HuH-7.5 (cell line): ENCODE measurements at regions not wholly inside any gene's neighbourhood (a gene's known extent, or its start where the extent isn't known, plus 50 kb on each side); places are given as distances from the start of the nearest gene placed in this dataset.

Source experiments
- DNase-seq: peaks from one replicate; pipeline ENCODE4 v3.0.0; 2011; ENCODE audit warnings: low spot score

DNA sequence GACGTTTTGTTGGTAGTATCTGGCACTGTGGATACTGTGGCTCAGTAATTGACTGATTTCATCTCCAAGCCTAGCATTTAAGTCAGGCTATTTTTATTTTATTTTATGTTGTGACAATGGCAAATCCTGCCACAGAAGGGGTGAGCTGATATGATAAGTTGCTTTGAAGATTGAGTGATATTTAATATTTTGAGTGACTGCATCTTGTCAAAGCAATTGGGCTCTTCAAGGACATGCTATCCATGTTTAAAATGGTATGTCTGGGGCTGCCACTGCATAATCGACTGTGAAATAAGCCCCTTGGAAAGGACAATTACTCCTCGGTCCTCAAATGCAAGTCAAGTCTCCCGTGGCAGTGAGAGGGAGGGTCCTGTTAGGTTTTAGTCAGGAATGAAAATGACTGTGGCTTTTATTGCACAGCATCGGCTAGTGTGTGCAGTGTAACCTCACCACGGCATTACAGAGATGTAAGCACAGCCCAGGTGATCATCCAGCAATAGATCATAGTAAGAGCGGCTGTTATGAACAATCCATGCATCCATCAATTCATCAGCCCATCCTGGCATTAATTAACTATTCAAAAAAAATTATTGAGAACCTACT is 178.2 kb downstream of the GBA3 start:
- no peak for DNase-seq

DNA sequence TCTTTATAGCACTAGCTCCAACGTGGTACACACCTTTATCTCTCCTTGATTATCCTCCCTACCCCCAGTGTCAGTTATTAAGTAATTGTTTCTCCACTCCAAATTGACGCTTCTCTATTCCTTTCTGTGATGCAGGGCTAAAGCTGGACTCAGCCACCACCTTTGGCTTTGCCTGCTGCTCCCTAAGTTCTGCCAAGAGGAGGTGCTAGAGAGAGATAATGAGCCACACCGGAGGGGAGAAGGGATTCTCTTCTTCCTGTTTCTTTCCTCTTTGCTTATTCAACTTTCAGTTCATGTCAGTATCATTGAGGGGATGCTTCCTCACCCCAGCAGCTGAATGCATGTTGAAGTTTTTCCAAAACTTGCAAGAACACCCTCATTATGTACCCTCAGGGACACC is 176.5 kb downstream of the GBA3 start:
- no peak for DNase-seq
